ENCODE measurements at regions not wholly inside any gene's neighbourhood (a gene's known extent, or its start where the extent isn't known, plus 50 kb on each side); places are given as distances from the start of the nearest gene placed in this dataset.

GRCh38 chr12:88362439-88362838 lies 217.8 kb downstream of the KITLG start:
- H2BK20ac ChIP-seq (ENCODE audit: low read depth, low read length): peak overlapping the region; percentile 32
- H2AFZ ChIP-seq (replicated peaks; ENCODE audit: low read length, poor library complexity): no peak overlapping the region
- no CpG with 5 or more reads among the region's 2 CpGs for WGBS, 2 experiments (ENCODE audit: extremely low coverage in 2 of 2, insufficient read length in 1 of 2)
- H3K36me3 ChIP-seq (ENCODE audit: control insufficient read depth, insufficient read depth, low read length): no peaks in the 10 kb centered on the region
- H2BK5ac ChIP-seq (ENCODE audit: low read depth, low read length, poor library complexity, severe bottlenecking): no peak overlapping the region
- peak overlapping the region; percentile 53; the same call in 1 of the 2 replicates for H2BK120ac ChIP-seq (ENCODE audit: low read depth, low read length)
- ATAC-seq (ENCODE audit: low read depth): no peak
- no peaks in the 10 kb centered on the region; the same call in 1 of the 2 replicates for H3K9me3 ChIP-seq (ENCODE audit: control insufficient read depth, insufficient read depth, low read length)
- H4K5ac ChIP-seq (ENCODE audit: low read depth, low read length): no peak overlapping the region
- no peak overlapping the region for H3K56ac ChIP-seq (ENCODE audit: extremely low read depth, insufficient read depth, low read length)
- peak; percentile 23 for DNase-seq
- H3K4me1 ChIP-seq (ENCODE audit: control insufficient read depth, insufficient read depth, low read length): no peaks in the 10 kb centered on the region
- POLR2A ChIA-PET (ENCODE audit: unreplicated experiment): interaction anchor here (0.6 kb wide), 1 partner anchor 11 kb away, joined by 3 read pairs; no protein-coding TSS in a partner anchor
- CTCF ChIA-PET: interaction anchor here (0.7 to 0.8 kb wide), 2 partner anchors 177 to 498 kb away, joined by 3 to 6 read pairs; no protein-coding TSS in a partner anchor
- no peak overlapping the region for H3K4ac ChIP-seq (ENCODE audit: low read depth, low read length)
- H3K23ac ChIP-seq (ENCODE audit: low read depth, low read length): no peak overlapping the region
- H2AK5ac ChIP-seq (ENCODE audit: low read depth, low read length): no peak overlapping the region
- H3K27me3 ChIP-seq (ENCODE audit: control insufficient read depth, insufficient read depth, low read length): no peaks in the 10 kb centered on the region
- no peak overlapping the region for H2BK15ac ChIP-seq (ENCODE audit: low read depth, low read length)
- no TSS peak for BruUV-seq (replicated peaks)
- H3K9me1 ChIP-seq (ENCODE audit: insufficient read depth, low read length): 0 out of 2 replicates have a peak, but pooled peaks cover 2% of the 10 kb centered on the region
- intact Hi-C loops (cut with micrococcal nuclease): no loop called here
- peak overlapping the region; percentile 64; the same call in 1 of the 2 replicates for H3K18ac ChIP-seq (ENCODE audit: low read depth, low read length)
- H4K8ac ChIP-seq (ENCODE audit: low read depth in 2 of 2, low read length in 2 of 2): 0 out of 4 replicates have a peak overlapping the region, but pooled peaks of 1 of the 2 experiments have one; percentile 3
- no peak overlapping the region for H3K14ac ChIP-seq (replicated peaks; ENCODE audit: low read depth, low read length)
- H3K27ac ChIP-seq (ENCODE audit: insufficient read depth, low read length): no peak overlapping the region
- no peaks in the 10 kb centered on the region for H4K20me1 ChIP-seq (ENCODE audit: insufficient read depth, low read length)
- H3K4me3 ChIP-seq (ENCODE audit: insufficient read depth, low read depth, low read length): no peak overlapping the region
- H3K79me1 ChIP-seq (ENCODE audit: low read depth in 1 of 2, low read length in 2 of 2): no peaks in the 10 kb centered on the region
- no peak overlapping the region for H2AK9ac ChIP-seq (replicated peaks; ENCODE audit: low read depth, low read length, poor library complexity)
- H3K4me2 ChIP-seq (ENCODE audit: low read depth, low read length): no peak overlapping the region; the same call in 1 of the 2 replicates
- no peak overlapping the region for H3K9ac ChIP-seq (ENCODE audit: low read depth, low read length)
- TF ChIP-seq POLR2A (IDR thresholded peaks at IDR 0.05; ENCODE audit: low read depth, low read length) (no peak), MAFK (IDR thresholded peaks at IDR 0.05; ENCODE audit: low read depth, low read length) (no peak), CHD1 (IDR thresholded peaks at IDR 0.05; ENCODE audit: low read depth, low read length) (no peak), RAD21 (IDR thresholded peaks at IDR 0.05; ENCODE audit: low read length) (no peak), RFX5 (IDR thresholded peaks at IDR 0.05; ENCODE audit: low read depth, low read length) (no peak), RCOR1 (IDR thresholded peaks at IDR 0.05; ENCODE audit: insufficient replicate concordance, low read length) (no peak), CEBPB (IDR thresholded peaks at IDR 0.05; ENCODE audit: low read depth, low read length) (no peak), BHLHE40 (IDR thresholded peaks at IDR 0.05; ENCODE audit: low read depth, low read length) (no peak), FOS (IDR thresholded peaks at IDR 0.05; ENCODE audit: low read depth, low read length) (no peak), SMC3 (IDR thresholded peaks at IDR 0.05; ENCODE audit: low read depth, low read length) (no peak), MXI1 (IDR thresholded peaks at IDR 0.05; ENCODE audit: borderline replicate concordance, low read depth, low read length) (no peak), NFE2L2 (IDR thresholded peaks at IDR 0.05; ENCODE audit: low read depth, low read length) (no peak), ELK1 (IDR thresholded peaks at IDR 0.05; ENCODE audit: borderline replicate concordance, low read depth, low read length) (no peak)
- TF ChIP-seq, protein P1, sequence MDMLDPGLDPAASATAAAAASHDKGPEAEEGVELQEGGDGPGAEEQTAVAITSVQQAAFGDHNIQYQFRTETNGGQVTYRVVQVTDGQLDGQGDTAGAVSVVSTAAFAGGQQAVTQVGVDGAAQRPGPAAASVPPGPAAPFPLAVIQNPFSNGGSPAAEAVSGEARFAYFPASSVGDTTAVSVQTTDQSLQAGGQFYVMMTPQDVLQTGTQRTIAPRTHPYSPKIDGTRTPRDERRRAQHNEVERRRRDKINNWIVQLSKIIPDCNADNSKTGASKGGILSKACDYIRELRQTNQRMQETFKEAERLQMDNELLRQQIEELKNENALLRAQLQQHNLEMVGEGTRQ (IDR thresholded peaks at IDR 0.05; ENCODE audit: low read depth, low read length): no peak
- H4K91ac ChIP-seq (ENCODE audit: insufficient read depth, low read depth, low read length): no peak overlapping the region
- in situ Hi-C loops (cut with MboI; ENCODE audit: low sequenced_read_pairs): no loop called here
- dilution Hi-C loops (cut with HindIII; ENCODE audit: low sequenced_read_pairs, unreplicated experiment): no loop called here

All from IMR-90 (cell line).